ENCODE measurements at regions not wholly inside any gene's neighbourhood (a gene's known extent, or its start where the extent isn't known, plus 50 kb on each side); places are given as distances from the start of the nearest gene placed in this dataset.

DNA sequence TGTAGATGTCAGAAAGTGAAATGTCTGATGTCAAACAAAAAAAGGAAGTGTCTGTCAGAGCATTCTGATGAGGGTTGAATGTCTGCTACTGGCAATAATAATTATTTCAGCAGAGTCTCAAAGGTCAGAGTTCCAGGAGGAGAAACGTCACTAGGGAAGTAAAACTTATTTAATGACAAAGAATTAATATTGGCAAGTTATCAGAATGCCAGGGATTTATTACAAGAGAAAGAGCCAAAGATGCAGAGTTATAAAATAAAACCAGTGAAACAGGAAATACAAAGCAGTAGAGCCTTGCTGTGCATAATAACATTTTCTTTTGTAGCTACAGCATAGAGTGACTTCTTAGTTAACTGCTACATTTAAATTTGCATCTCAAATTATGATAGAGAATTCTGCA, 504.0 kb upstream of the LRRC4C start:
- TF ChIP-seq, protein P1, sequence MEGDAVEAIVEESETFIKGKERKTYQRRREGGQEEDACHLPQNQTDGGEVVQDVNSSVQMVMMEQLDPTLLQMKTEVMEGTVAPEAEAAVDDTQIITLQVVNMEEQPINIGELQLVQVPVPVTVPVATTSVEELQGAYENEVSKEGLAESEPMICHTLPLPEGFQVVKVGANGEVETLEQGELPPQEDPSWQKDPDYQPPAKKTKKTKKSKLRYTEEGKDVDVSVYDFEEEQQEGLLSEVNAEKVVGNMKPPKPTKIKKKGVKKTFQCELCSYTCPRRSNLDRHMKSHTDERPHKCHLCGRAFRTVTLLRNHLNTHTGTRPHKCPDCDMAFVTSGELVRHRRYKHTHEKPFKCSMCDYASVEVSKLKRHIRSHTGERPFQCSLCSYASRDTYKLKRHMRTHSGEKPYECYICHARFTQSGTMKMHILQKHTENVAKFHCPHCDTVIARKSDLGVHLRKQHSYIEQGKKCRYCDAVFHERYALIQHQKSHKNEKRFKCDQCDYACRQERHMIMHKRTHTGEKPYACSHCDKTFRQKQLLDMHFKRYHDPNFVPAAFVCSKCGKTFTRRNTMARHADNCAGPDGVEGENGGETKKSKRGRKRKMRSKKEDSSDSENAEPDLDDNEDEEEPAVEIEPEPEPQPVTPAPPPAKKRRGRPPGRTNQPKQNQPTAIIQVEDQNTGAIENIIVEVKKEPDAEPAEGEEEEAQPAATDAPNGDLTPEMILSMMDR (IDR thresholded peaks at IDR 0.05), result no peak
- TF ChIP-seq POLR2A (IDR thresholded peaks at IDR 0.05) (no peak), POLR2AphosphoS5 (IDR thresholded peaks at IDR 0.05) (no peak)

Data from stomach (tissue), 4 donors.